SJCRH30 (cell line): ENCODE measurements at regions not wholly inside any gene's neighbourhood (a gene's known extent, or its start where the extent isn't known, plus 50 kb on each side); places are given as distances from the start of the nearest gene placed in this dataset.

Source experiments
- DNase-seq, 2 experiments: peaks; one replicate each; pipeline ENCODE4 v3.0.0-alpha.2; 2015 to 2020
- H3K27ac ChIP-seq: fragments of 250-450 bp; sonication (Bioruptor Pico); 2 replicates; pipeline ENCODE4 v1.5.1; 2020; ENCODE audit warnings: mild to moderate bottlenecking, moderate library complexity
- H3K27me3 ChIP-seq: fragments of 250-450 bp; sonication (Bioruptor Pico); 2 replicates; pipeline ENCODE4 v1.5.1; 2020; ENCODE audit warnings: mild to moderate bottlenecking, moderate library complexity
- H3K36me3 ChIP-seq: fragments of 250-450 bp; sonication (Bioruptor Pico); 2 replicates; pipeline ENCODE4 v1.5.1; 2020; ENCODE audit warnings: mild to moderate bottlenecking, moderate library complexity
- H3K4me1 ChIP-seq: fragments of 250-450 bp; sonication (Bioruptor Pico); 2 replicates; pipeline ENCODE4 v1.5.1; 2020; ENCODE audit warnings: mild to moderate bottlenecking, moderate library complexity
- H3K4me3 ChIP-seq: fragments of 250-450 bp; sonication (Bioruptor Pico); 2 replicates; pipeline ENCODE4 v1.5.1; 2020; ENCODE audit warnings: mild to moderate bottlenecking, moderate library complexity
- H3K9me3 ChIP-seq: fragments of 250-450 bp; sonication (Bioruptor Pico); replicated peaks from 2 replicates; pipeline ENCODE4 v1.5.1; 2020; ENCODE audit warnings: mild to moderate bottlenecking, moderate library complexity

DNA sequence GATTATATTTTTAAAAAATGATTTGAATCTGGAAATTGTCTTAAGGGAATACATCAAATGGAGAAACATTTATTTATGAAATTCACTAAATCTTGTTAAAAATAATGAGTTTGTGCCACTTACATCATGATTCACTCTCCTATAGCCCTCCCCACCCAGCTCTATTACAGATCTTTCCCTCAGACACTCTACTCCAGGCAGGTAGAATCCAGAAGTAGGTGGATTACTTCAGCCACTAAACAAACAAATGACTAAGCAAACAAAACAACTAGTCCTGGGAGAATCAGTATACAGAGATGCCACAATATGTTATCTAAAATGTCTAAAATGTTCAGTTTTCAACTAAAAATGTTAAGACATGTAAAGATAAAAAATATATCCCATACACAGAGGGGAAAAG is 608.1 kb upstream of the UBE2E2 start:
- Histone ChIP-seq H3K9me3 (no peaks in the 10 kb centered on the region), H3K4me1 (no peaks in the 10 kb centered on the region), H3K27me3 (peaks cover 3% of the 10 kb centered on the region), H3K27ac (no peak overlapping the region), H3K4me3 (no peak overlapping the region), H3K36me3 (no peaks in the 10 kb centered on the region)
- DNase-seq: no peak

DNA sequence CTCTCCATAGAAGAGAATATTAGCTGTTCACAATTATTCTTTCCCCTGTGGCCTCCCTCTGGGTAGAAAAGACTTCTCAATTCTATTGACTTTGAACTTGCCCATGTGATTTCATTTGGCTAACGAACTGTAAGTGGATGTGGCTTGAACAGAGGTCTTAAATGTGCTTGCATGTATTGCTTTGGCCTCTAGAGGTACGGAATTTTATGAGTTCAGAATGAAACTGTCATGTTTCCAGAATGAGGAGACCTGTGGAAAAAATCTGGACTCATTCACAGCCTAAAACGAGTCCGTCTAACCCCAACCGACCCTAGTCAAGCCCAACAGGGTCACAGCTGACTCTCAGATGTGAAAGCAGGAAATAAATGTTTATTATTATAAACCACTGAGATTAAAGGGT is 596.7 kb upstream of the UBE2E2 start:
- Histone ChIP-seq H3K9me3 (no peaks in the 10 kb centered on the region), H3K4me3 (no peak overlapping the region), H3K27me3 (no peaks in the 10 kb centered on the region), H3K36me3 (no peaks in the 10 kb centered on the region), H3K27ac (no peak overlapping the region), H3K4me1 (no peaks in the 10 kb centered on the region)
- no peak for DNase-seq

DNA sequence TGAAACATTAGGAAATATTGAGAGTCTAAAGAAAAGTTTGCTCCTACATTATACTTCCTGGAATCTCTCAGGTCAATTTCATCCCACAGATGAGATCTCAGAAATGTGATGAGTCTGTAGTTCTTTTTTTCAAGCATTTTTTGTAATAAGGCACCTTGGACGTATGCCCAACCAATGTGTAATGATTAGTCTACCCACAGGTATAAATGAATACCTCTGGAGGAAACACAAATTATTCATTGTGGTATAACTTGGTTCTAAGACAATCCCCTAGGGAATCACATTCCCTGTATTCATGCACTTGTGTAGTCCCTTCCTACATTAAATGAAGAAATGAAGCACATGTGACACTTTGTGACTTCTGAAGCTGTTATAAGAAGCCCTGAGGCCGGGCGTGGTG is 596.2 kb upstream of the UBE2E2 start:
- no peaks in the 10 kb centered on the region for H3K4me1 ChIP-seq
- no peaks in the 10 kb centered on the region for H3K36me3 ChIP-seq
- no peak overlapping the region for H3K4me3 ChIP-seq
- H3K27me3 ChIP-seq: no peaks in the 10 kb centered on the region
- H3K27ac ChIP-seq: no peak overlapping the region
- no peak for DNase-seq
- no peaks in the 10 kb centered on the region for H3K9me3 ChIP-seq

DNA sequence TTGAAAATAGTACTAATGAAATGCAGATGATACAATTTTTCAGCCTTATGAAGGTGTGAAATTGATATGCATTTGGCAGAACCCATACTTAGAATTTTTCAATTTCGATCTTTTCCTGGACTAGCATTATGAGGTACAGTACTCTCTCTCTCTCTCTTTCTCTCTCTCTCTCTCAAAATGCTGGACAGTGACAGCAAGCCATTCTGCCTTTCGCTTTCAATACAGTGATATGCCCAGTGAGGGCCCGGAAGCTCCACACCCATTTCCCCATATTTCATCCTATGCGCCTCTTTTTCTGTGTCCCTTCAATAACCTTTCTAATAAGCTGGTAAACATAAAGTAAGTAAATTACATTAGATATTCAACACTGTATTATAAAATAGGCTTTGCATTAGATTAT is 595.0 kb upstream of the UBE2E2 start:
- H3K27ac ChIP-seq: no peak overlapping the region
- H3K9me3 ChIP-seq: no peaks in the 10 kb centered on the region

DNA sequence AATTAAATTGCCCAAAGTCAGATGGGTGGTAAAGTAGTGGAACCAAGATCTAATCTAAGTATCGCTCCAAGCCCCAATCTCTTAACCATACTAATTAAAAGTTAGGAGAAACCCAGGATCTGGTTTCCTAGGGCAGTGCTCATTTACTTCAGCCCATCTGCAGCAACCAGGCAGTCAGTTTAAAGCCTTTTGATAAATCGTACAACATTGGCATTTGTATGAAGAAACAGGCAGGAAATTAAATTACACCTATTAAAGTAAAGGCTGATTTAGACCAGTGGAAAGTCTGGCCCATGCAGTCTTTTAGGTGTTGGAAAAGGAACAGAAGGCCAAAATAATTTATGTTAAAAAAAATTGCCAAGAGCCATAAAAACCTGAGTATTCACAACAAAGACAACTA is 594.4 kb upstream of the UBE2E2 start:
- H3K4me1 ChIP-seq: no peaks in the 10 kb centered on the region
- no peak overlapping the region for H3K27ac ChIP-seq
- no peaks in the 10 kb centered on the region for H3K27me3 ChIP-seq
- H3K36me3 ChIP-seq: no peaks in the 10 kb centered on the region
- H3K9me3 ChIP-seq: no peaks in the 10 kb centered on the region
- DNase-seq: no peak
- no peak overlapping the region for H3K4me3 ChIP-seq

More for the DNA sequence above, 595.0 kb upstream of the UBE2E2 start:
- Histone ChIP-seq H3K27me3 (no peaks in the 10 kb centered on the region), H3K4me3 (no peak overlapping the region), H3K36me3 (no peaks in the 10 kb centered on the region), H3K4me1 (no peaks in the 10 kb centered on the region)
- no peak for DNase-seq

DNA sequence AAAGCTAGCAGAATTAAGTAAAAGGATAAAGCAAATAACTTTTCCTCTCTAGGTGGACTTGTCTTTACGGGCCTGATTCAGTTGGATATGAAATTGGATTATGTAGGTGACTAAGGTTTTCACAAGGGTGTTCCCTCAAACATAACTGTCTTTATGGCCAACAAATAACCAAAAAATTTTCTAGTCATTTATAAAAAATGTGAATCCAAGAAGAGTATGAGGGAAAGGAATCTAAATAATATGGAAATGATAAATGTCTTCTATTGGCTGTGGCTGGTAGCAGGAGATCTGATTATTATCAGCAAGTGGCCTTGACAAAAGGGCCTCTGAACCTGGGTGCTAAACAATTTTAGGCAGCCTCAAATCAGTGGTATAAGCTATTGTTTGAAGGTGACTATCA is 594.0 kb upstream of the UBE2E2 start:
- no peak overlapping the region for H3K4me3 ChIP-seq
- no peak for DNase-seq
- no peaks in the 10 kb centered on the region for H3K27me3 ChIP-seq
- no peak overlapping the region for H3K27ac ChIP-seq
- no peaks in the 10 kb centered on the region for H3K36me3 ChIP-seq
- H3K9me3 ChIP-seq: no peaks in the 10 kb centered on the region
- H3K4me1 ChIP-seq: no peaks in the 10 kb centered on the region

DNA sequence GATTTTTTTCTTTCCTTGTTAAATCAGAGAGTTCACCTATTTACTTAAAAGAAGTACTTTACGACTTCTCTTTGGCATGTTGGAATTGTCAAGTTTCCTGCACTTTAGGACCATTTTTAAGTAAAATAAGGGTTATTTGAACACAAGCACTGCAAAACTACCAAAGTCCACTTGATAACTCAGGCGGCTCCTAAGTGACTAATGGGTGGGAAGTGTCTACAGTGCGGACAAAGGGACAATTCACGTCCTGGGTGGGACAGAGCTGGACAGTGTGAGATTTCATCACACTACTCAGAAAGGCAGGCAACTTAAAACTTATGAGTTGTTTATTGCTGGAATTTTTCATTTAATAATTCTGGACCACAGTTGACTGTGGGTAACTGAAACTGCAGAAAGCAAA is 590.2 kb upstream of the UBE2E2 start:
- no peak overlapping the region for H3K27ac ChIP-seq
- H3K4me1 ChIP-seq: no peaks in the 10 kb centered on the region
- H3K36me3 ChIP-seq: no peaks in the 10 kb centered on the region
- no peaks in the 10 kb centered on the region for H3K9me3 ChIP-seq
- DNase-seq: no peak
- H3K4me3 ChIP-seq: no peak overlapping the region
- H3K27me3 ChIP-seq: 0 out of 2 replicates have a peak, but pooled peaks cover 8% of the 10 kb centered on the region

DNA sequence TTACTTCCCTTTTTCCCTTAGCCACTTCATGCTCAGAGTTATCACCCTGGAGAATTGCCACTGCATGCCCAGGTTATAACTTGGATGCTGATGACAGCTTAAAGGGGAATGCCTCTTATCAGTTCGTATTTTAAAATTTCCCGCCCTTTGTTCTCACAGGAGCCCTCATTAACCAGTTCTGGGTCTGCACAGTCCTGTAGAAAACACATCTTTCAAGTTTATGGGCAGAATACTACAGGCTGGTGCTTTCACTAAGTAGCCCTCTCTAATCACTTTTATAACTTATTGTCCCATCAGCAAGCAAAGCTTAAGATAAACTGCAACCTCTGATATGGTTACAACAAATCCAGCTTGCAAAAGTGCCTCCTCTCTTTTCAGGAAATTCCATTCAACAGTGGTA is 587.3 kb upstream of the UBE2E2 start:
- Histone ChIP-seq H3K36me3 (no peaks in the 10 kb centered on the region), H3K27ac (no peak overlapping the region), H3K4me3 (no peak overlapping the region), H3K9me3 (no peaks in the 10 kb centered on the region), H3K27me3 (0 out of 2 replicates have a peak, but pooled peaks cover 8% of the 10 kb centered on the region), H3K4me1 (no peaks in the 10 kb centered on the region)
- no peak for DNase-seq

DNA sequence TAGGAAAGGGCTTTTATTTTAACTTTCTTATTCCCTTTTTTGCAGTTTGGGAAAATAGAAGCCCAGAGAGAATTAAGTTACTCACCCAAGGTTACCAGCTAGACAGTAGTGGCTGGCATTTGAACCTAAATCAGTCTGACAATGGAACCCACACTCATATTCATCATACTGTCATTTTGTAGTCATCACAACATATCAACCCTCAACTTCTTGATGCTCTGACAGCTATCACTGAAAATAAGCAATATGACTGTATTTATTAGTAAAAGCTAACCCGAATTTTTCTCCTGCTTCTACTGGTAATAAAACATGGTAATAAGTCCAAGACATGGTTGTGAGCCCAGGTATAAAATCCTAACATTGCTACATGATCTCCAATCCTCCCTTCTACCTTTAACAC is 585.8 kb upstream of the UBE2E2 start:
- 0 out of 2 replicates have a peak, but pooled peaks cover 8% of the 10 kb centered on the region for H3K27me3 ChIP-seq
- no peaks in the 10 kb centered on the region for H3K4me1 ChIP-seq
- H3K27ac ChIP-seq: no peak overlapping the region
- DNase-seq: no peak
- no peaks in the 10 kb centered on the region for H3K9me3 ChIP-seq
- no peak overlapping the region for H3K4me3 ChIP-seq
- no peaks in the 10 kb centered on the region for H3K36me3 ChIP-seq

DNA sequence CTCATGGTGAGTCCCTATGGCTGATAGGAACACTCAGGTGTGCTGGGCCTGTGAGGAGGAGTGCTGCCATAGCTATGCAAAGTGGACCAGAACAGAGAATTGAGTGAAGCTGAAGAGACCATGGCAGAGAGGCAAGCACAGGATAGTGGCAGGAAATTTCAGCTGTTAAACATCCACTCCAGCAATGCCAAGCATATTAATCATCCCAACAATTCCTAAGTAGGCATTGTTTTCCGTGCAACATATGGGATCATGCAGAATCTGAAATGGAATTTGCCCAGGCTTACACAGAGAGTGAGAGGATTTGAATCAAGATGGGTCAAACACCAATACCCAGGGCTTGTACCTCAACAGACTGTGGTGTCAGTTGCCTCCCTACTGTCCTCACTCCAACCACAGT is 582.6 kb upstream of the UBE2E2 start:
- DNase-seq: no peak
- H3K27ac ChIP-seq: no peak overlapping the region
- H3K36me3 ChIP-seq: no peaks in the 10 kb centered on the region
- H3K4me3 ChIP-seq: no peak overlapping the region
- H3K4me1 ChIP-seq: no peaks in the 10 kb centered on the region
- H3K27me3 ChIP-seq: 0 out of 2 replicates have a peak, but pooled peaks cover 7% of the 10 kb centered on the region
- no peaks in the 10 kb centered on the region; the same call in 1 of the 2 replicates for H3K9me3 ChIP-seq

DNA sequence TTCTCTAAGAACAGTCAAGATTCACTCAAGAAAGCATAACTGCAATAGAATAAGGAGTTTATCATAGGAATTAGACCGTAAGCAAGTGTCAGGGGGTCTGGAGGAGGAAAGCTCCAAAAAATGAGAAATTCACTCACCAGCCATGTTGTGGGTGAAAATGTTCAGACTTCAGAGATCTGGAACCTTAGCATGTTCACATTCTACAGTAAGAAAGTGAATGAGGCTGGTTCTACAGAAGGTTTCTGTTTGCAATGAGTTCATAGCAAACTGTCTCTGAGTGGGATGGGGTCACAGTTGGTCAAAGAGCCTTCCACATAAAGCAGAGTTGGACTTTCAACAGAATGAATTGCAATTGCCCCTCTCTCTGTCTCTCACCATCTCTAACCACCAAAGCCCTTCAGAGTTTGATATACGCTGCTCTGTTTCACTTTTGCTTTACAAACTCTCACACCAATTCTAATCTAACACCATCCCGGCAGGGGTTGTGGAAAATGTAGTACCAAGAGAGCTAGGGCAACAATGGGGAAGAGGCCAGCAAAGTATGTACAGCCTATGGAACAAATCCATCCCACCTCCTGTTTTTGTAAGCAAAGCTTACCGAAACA is 581.8 kb upstream of the UBE2E2 start:
- no peaks in the 10 kb centered on the region for H3K27me3 ChIP-seq
- no peak overlapping the region for H3K4me3 ChIP-seq
- no peaks in the 10 kb centered on the region; the same call in 1 of the 2 replicates for H3K9me3 ChIP-seq
- H3K4me1 ChIP-seq: no peaks in the 10 kb centered on the region
- no peak for DNase-seq
- H3K36me3 ChIP-seq: no peaks in the 10 kb centered on the region
- no peak overlapping the region for H3K27ac ChIP-seq

DNA sequence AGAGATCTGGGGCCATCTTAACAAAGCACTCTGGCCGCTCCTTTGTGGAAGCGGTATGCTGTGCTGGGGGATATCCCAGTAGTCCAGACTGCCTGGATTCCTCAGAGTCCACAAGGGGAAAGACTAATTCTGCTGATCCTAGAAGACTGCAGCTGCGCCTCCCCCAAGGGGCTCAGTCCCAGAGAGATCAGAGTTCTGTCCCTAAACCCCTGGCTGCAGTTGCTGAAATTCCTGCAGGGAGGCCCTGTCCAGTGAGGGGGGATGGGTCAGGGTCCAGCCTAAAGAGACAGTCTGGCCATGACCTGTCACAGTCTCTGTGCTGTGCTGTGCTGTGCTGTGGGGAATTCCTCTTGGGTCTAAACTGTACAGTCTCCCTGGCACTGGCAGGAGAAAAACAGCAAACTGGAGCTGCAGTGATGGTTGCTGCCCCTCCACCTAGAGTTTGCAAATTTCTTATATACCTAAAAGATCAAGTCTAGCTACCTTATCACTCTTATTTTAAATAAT is 575.1 kb upstream of the UBE2E2 start:
- no peaks in the 10 kb centered on the region for H3K27me3 ChIP-seq
- H3K36me3 ChIP-seq: no peaks in the 10 kb centered on the region
- no peak overlapping the region for H3K4me3 ChIP-seq
- DNase-seq: no peak
- no peak overlapping the region for H3K27ac ChIP-seq
- H3K4me1 ChIP-seq: no peaks in the 10 kb centered on the region
- H3K9me3 ChIP-seq: no peaks in the 10 kb centered on the region; the same call in 1 of the 2 replicates

DNA sequence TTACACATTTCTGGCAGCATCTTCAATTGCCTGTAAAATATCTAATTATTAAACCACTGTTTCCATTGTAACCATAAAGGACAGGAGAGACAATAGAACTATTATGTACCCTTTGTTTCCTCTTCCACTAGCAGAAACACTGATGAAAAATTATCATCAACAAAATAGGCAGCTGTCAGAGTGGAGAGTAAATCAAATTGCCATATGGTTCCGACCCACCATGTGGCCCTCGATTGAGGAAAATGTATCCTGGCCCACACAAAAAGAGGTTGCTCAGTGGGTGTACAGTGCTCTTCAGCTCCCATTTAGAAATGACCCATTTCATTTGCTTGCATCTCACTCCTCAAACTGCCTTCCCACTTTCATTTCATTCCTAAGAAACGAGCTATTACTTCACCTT is 570.6 kb upstream of the UBE2E2 start:
- Histone ChIP-seq H3K4me3 (no peak overlapping the region), H3K36me3 (no peaks in the 10 kb centered on the region), H3K27ac (no peak overlapping the region), H3K4me1 (no peaks in the 10 kb centered on the region), H3K9me3 (no peaks in the 10 kb centered on the region), H3K27me3 (no peaks in the 10 kb centered on the region)
- no peak for DNase-seq

DNA sequence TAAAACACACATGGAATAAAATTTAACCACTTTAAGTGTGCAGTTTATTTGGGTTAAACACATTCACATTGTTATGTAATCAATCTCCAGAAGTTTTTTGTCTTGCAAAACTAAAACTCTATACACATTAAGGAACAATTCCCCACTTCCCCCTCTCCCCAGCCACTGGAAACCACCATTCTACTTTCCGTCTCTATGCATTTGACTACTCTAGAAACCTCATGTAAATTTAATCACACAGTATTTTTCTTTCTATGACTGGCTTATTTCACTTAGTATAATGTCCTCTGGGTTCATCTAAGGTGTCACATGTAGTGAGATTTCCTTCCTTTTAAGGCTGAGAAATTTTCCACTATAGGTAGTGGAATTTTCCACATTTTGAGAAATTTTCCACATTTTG is 568.7 kb upstream of the UBE2E2 start:
- Histone ChIP-seq H3K27me3 (no peaks in the 10 kb centered on the region), H3K36me3 (no peaks in the 10 kb centered on the region), H3K27ac (no peak overlapping the region), H3K4me1 (no peaks in the 10 kb centered on the region), H3K9me3 (no peaks in the 10 kb centered on the region), H3K4me3 (no peak overlapping the region)
- no peak for DNase-seq

DNA sequence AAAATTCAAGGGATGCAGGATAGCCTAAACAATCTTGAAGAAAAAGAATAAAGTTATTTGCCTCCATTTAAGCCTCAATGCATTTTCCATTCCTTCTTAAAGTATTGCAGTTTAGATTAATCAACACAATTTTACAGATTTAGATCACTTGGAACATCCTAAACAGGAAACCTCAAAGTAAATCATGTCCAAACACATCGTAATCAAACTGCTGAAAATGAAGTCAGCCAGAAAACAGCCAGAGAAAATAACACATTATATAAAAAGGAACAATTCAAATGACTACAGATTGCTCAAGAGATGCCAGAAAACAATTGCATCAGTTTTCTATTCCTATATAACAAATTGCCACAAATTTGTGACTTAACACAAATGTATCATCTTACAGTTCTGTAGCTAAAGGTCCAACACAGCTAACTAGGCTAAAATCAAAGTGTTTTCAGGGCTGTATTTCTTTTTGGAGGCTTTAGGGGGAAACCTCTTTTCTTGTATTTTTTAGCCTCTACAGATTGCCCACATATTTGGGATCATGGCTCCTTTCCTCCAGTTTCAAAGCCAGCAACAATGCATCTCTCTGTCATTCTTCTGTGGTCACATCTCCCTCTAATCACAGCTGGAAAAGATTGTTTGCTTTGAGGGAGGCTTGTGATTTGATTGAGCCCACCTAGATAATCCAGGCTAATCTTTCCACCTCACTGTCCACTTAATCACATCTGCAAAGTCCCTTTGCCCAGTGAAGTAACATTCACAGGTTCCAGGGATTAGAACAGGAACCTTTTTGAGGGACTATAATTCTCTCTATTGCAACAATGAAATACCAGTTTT is 543.3 kb upstream of the UBE2E2 start:
- no peaks in the 10 kb centered on the region for H3K4me1 ChIP-seq
- no peak overlapping the region for H3K4me3 ChIP-seq
- no peaks in the 10 kb centered on the region for H3K9me3 ChIP-seq
- H3K27ac ChIP-seq: no peak overlapping the region
- H3K27me3 ChIP-seq: no peaks in the 10 kb centered on the region
- H3K36me3 ChIP-seq: no peaks in the 10 kb centered on the region
- DNase-seq: no peak
